ENCODE measurements at regions not wholly inside any gene's neighbourhood (a gene's known extent, or its start where the extent isn't known, plus 50 kb on each side); places are given as distances from the start of the nearest gene placed in this dataset.

DNA sequence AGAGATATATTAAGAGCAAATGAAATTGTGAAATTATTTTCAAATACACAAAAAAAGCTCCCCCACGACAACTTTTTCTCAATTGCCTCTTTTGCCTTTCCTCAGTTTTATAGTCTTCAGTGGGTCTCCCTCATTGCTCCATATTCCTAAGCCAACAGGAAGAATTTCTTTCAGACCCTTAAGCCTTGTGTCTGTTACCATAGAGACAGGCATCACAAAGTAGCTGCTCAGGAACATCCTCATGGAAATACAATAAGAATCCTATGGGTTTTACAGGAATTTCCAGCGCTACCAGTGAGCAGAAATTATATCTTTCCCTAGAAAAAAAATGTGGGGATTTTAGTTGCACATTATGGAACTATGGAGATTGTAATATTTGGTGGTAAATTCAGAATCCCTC, 121.9 kb upstream of the DMD start:
- Histone ChIP-seq H3K4me3 (no peak overlapping the region), H3K9me3 (no peaks in the 10 kb centered on the region), H3K4me1 (no peaks in the 10 kb centered on the region), H3K27me3 (no peaks in the 10 kb centered on the region), H3K27ac (no peak overlapping the region), H3K36me3 (no peaks in the 10 kb centered on the region)
- DNase-seq (ENCODE audit: low spot score in 2 of 2), result no peak
- TF ChIP-seq, protein P1, sequence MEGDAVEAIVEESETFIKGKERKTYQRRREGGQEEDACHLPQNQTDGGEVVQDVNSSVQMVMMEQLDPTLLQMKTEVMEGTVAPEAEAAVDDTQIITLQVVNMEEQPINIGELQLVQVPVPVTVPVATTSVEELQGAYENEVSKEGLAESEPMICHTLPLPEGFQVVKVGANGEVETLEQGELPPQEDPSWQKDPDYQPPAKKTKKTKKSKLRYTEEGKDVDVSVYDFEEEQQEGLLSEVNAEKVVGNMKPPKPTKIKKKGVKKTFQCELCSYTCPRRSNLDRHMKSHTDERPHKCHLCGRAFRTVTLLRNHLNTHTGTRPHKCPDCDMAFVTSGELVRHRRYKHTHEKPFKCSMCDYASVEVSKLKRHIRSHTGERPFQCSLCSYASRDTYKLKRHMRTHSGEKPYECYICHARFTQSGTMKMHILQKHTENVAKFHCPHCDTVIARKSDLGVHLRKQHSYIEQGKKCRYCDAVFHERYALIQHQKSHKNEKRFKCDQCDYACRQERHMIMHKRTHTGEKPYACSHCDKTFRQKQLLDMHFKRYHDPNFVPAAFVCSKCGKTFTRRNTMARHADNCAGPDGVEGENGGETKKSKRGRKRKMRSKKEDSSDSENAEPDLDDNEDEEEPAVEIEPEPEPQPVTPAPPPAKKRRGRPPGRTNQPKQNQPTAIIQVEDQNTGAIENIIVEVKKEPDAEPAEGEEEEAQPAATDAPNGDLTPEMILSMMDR (IDR thresholded peaks at IDR 0.05), result no peak
- intact Hi-C loops (cut with DNase I), result no loop called here

DNA sequence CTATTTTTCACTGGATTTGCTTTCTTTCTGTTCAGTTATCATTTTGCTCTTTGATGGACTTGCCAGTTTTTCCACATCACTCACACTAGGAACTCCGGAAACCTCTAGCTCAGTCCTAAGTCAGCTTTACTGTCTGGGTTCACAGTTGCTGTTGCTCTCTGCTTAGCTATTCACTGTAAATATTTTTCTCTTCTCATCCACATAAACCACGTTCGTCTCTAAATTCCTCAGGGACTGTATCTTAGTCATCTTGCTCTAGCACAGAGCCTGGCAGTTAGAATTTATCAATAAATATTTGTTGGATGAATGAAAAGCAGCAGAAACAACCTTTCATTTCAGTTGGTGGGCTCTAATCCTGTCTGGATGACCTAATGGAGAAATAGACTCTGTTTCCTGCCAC, 119.4 kb upstream of the DMD start:
- H3K4me1 ChIP-seq, result no peaks in the 10 kb centered on the region
- intact Hi-C loops (cut with DNase I), result no loop called here
- H3K36me3 ChIP-seq, result no peaks in the 10 kb centered on the region
- H3K27me3 ChIP-seq, result no peaks in the 10 kb centered on the region
- no peak overlapping the region for H3K4me3 ChIP-seq
- no peak overlapping the region for H3K27ac ChIP-seq
- no peaks in the 10 kb centered on the region for H3K9me3 ChIP-seq
- DNase-seq (ENCODE audit: low spot score in 2 of 2), result no peak
- TF ChIP-seq, protein P1 (IDR thresholded peaks at IDR 0.05), result no peak

DNA sequence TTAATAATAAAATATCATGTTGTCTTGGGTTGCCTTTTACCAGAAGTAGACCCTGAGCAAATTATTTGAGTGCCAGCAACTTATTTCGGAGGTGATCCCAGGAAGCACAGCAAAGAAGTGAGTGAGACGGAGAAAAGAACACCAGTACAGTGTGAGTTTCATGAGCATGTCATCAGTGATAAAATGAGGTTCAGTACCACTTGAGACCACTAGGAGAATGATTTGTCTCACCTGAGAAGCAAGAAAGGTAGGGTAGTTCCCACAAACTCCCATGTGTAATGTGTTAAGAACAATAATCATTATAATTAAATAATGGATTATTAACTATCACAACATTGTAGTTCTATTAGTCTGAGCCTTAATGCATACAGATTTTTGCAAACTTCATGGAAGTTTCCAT, 112.8 kb upstream of the DMD start:
- Histone ChIP-seq H3K9me3 (no peaks in the 10 kb centered on the region), H3K27ac (no peak overlapping the region), H3K36me3 (no peaks in the 10 kb centered on the region), H3K4me1 (no peaks in the 10 kb centered on the region), H3K27me3 (no peaks in the 10 kb centered on the region), H3K4me3 (no peak overlapping the region)
- TF ChIP-seq, protein P1 (IDR thresholded peaks at IDR 0.05), result no peak
- DNase-seq (ENCODE audit: low spot score in 2 of 2), result no peak
- intact Hi-C loops (cut with DNase I), result no loop called here

DNA sequence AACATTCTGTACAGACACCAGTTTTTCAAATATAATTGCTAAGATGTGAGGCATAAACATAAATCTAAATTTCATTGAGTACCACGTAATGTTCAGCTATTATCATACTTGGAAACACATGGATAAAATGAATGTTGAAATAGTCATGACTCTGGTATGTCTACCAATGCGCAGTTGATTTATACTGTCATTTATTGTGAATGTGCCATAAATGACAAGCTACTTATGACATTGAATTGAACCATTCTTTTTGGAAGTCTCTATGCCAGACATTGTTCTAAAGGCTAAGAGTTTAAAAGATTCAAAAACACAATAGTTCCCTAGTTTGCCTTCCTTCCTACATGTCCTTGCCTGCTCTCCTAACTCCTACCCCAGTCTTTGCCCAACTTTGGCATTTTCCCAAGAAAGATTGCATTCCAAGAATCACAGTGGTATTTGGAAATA, 96.6 kb upstream of the DMD start:
- DNase-seq (ENCODE audit: low spot score in 2 of 2), result no peak

DNA sequence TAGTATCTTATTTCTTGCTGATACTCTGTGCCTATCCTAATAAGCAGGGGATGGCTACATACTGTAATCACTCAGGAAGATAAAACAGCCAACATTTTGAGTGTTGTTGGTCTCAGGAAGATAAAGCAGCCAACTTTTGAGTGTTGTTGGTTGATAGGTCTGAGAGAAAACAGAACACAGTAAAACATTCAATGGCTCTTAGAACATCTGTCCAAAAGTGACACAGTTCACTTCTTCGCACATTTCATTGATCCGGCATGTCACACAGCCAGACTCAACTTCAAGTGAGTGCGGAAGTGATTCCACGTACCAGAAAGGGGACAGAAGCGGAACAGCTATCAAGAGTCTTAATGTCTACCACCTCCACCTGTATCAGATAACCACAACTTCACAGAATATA, 87.3 kb upstream of the DMD start:
- Histone ChIP-seq H3K36me3 (no peaks in the 10 kb centered on the region), H3K27ac (no peak overlapping the region), H3K4me3 (no peak overlapping the region), H3K27me3 (no peaks in the 10 kb centered on the region), H3K9me3 (no peaks in the 10 kb centered on the region), H3K4me1 (no peaks in the 10 kb centered on the region)
- TF ChIP-seq, protein P1 (IDR thresholded peaks at IDR 0.05), result no peak
- intact Hi-C loops (cut with DNase I), result no loop called here
- DNase-seq (ENCODE audit: low spot score in 2 of 2), result no peak

More for the DNA sequence above, 96.6 kb upstream of the DMD start:
- intact Hi-C loops (cut with DNase I), result no loop called here
- TF ChIP-seq, protein P1 (IDR thresholded peaks at IDR 0.05), result no peak
- no peaks in the 10 kb centered on the region for H3K27me3 ChIP-seq
- no peak overlapping the region for H3K4me3 ChIP-seq
- no peaks in the 10 kb centered on the region for H3K36me3 ChIP-seq
- peak overlapping the region in 1 of 2 donors; percentile 39 for H3K27ac ChIP-seq
- no peaks in the 10 kb centered on the region for H3K9me3 ChIP-seq
- peaks cover 0 to 3% of the 10 kb centered on the region in 2 donors for H3K4me1 ChIP-seq

DNA sequence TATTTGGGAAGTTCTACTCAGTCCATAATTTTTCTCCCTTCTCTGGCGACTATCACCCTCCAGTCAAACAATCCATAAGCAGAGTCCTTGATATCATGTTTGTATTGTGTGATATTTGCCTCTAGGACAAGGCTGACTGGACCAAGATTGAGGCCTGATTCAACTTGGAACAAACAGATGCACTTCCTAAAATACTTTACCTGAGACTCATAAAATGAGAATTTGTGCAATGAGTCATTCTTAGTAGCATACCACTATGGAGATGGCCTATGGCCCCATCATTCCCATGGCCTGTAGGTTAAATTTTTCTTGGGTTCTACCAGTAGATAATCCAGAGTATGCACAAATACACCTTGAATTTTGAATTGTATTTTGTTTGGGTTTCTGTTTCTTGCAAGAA, 74.2 kb upstream of the DMD start:
- Histone ChIP-seq H3K9me3 (no peaks in the 10 kb centered on the region), H3K4me1 (no peaks in the 10 kb centered on the region), H3K4me3 (no peak overlapping the region), H3K27ac (no peak overlapping the region), H3K36me3 (no peaks in the 10 kb centered on the region), H3K27me3 (no peaks in the 10 kb centered on the region)
- TF ChIP-seq, protein P1 (IDR thresholded peaks at IDR 0.05), result no peak
- intact Hi-C loops (cut with DNase I), result no loop called here
- DNase-seq (ENCODE audit: low spot score in 2 of 2), result no peak

Data from ascending aorta (tissue), 2 donors.